ENCODE measurements at regions not wholly inside any gene's neighbourhood (a gene's known extent, or its start where the extent isn't known, plus 50 kb on each side); places are given as distances from the start of the nearest gene placed in this dataset.

DNA sequence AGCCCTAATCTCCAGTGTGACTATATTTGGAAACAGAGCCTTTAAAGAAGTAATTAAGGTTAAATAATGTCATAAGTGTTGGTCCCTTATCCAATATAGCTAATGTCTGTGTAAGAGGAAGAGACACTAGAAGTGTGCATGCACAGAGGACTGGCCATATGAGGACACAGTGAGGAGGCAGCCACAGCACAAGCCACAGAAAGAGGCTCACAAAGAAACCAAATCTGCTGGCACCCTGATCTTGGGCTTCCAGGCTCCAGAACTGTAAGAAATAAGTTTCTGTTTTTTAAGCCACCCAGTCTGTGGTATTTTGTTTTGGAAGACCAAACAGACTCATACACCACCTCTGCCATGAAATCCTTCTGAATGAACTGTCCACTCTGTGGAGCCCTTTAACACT, 186.4 kb upstream of the SLC39A10 start:
- TF ChIP-seq CTCF (IDR thresholded peaks at IDR 0.05) (no peak), POLR2AphosphoS5 (IDR thresholded peaks at IDR 0.05) (no peak), POLR2A (IDR thresholded peaks at IDR 0.05) (no peak)

All from sigmoid colon (tissue), 4 donors.